Immature natural killer cell (primary cell): ENCODE measurements at regions not wholly inside any gene's neighbourhood (a gene's known extent, or its start where the extent isn't known, plus 50 kb on each side); places are given as distances from the start of the nearest gene placed in this dataset.

Experiments
- DNase-seq, 3 donors: peaks; one replicate each; pipeline ENCODE4 v3.0.0; 2022; ENCODE audit warnings: mixed read lengths in 1 of 3
- H3K27ac Mint-ChIP-seq, 6 donors: one replicate each; pipeline ENCODE4 v1.8.0; 2020; ENCODE audit warnings: mixed read lengths in 6 of 6, mild to moderate bottlenecking in 5 of 6, inconsistent platforms in 4 of 6, moderate library complexity in 3 of 6
- H3K27me3 Mint-ChIP-seq, 3 donors: one replicate each; pipeline ENCODE4 v1.8.0; 2020 to 2021; ENCODE audit warnings: low read depth in 3 of 3, mild to moderate bottlenecking in 3 of 3, mixed read lengths in 3 of 3, moderate library complexity in 3 of 3, inconsistent platforms in 1 of 3
- H3K36me3 Mint-ChIP-seq, 3 donors: one replicate each; pipeline ENCODE4 v1.8.0; 2020; ENCODE audit warnings: mixed read lengths in 3 of 3, inconsistent platforms in 2 of 3, mild to moderate bottlenecking in 2 of 3
- H3K4me1 Mint-ChIP-seq, 2 donors: one replicate each; pipeline ENCODE4 v1.8.0; 2020; ENCODE audit warnings: inconsistent platforms in 2 of 2, mild to moderate bottlenecking in 2 of 2, mixed read lengths in 2 of 2, moderate library complexity in 1 of 2
- H3K4me3 Mint-ChIP-seq, 5 donors: one replicate each; pipeline ENCODE4 v1.8.0; 2020; ENCODE audit warnings: mild to moderate bottlenecking in 5 of 5, mixed read lengths in 5 of 5, inconsistent platforms in 3 of 5, moderate library complexity in 3 of 5
- H3K9me3 Mint-ChIP-seq, 6 donors: one replicate each; pipeline ENCODE4 v1.8.0; 2020; ENCODE audit warnings: mild to moderate bottlenecking in 6 of 6, mixed read lengths in 6 of 6, inconsistent platforms in 4 of 6, moderate library complexity in 3 of 6

DNA sequence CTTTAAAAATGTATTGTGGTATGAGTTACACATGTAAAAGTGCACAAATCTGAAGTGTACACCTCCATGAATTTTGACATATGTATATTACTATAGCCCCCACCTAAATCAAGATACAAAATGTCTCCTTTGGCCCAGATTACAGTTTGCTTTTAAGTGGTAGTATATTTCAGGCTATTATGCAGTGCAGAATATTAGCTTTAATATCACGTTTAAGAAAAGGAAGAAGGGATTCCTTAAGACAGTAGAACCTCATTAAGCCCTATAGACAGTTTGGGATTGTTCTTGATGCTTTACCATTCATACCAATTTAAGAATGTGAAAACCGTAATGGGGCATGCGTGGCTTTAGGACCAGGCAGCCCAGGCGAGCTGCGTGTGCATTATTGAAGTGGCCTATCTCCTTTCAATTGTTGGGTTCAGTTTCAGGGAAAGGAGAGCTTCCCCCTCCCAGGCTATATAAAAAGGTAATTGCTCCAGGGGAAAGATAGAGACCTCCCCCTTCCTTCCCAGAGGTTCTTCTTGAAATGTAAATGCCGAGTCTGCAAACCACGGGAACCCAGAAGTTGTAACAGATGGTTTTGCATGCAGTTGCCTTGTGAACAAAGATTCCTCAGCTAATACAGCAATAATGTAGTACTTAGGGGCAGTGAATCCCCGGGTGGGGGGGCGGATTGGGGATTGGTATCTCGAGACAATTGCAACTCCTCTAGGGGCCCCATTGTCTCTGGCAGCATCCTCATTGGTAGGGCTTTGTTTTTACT is 106.1 kb downstream of the UCHL1 start:
- Mint-ChIP-seq H3K4me1 (no peaks in the 10 kb centered on the region), H3K4me3 (no peak overlapping the region), H3K9me3 (peaks cover 0 to 6% (median 0%) of the 10 kb centered on the region in 6 donors), H3K27ac (no peak overlapping the region), H3K27me3 (peaks cover 8 to 11% (median 11%) of the 10 kb centered on the region in 3 donors), H3K36me3 (no peaks in the 10 kb centered on the region)
- no peak for DNase-seq

DNA sequence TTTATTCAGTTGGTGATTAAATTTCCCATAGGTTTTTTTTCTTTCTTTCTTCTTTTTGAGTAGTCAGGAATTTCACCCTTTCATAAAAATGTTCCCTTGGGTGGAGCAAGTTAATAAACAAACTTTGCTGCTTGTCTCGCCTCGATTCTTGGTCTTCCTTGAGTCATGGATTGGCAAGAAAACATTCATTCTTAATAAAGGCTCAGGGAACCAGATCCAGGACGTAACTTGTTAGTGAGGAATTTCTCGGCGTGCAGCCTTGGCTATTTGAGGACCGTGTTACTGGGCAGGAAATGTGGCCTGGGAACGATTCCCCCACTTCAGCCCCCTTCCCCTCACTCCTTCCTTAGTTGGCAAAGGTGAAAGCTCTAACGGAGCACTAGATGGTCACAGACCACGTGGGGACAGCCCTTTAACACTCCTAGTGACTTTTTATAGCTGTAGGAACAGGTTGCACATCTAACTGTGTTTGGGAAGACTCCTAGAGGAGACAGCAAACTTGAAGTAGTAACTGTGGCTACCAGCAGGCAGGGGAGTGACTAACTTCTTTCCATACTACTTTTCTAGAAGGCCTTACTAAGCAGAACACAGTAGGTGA is 106.8 kb downstream of the UCHL1 start:
- Mint-ChIP-seq H3K4me3 (no peak overlapping the region), H3K4me1 (no peaks in the 10 kb centered on the region), H3K27me3 (peaks cover 9 to 11% (median 11%) of the 10 kb centered on the region in 3 donors), H3K9me3 (peaks cover 0 to 6% (median 0%) of the 10 kb centered on the region in 6 donors), H3K27ac (no peak overlapping the region), H3K36me3 (no peaks in the 10 kb centered on the region)
- no peak for DNase-seq

GRCh38 chr4:41364876-41365275 is 108.1 kb downstream of the UCHL1 start:
- Mint-ChIP-seq H3K27ac (no peak overlapping the region), H3K4me3 (no peak overlapping the region), H3K36me3 (no peaks in the 10 kb centered on the region), H3K9me3 (peaks cover 0 to 6% (median 0%) of the 10 kb centered on the region in 6 donors), H3K27me3 (peaks cover 7 to 9% (median 8%) of the 10 kb centered on the region in 3 donors), H3K4me1 (no peaks in the 10 kb centered on the region)
- no peak for DNase-seq

- Mint-ChIP-seq H3K9me3 (peaks cover 0 to 6% (median 0%) of the 10 kb centered on the region in 6 donors), H3K4me3 (no peak overlapping the region), H3K27me3 (peaks cover 6 to 9% (median 7%) of the 10 kb centered on the region in 3 donors), H3K27ac (no peak overlapping the region), H3K36me3 (no peaks in the 10 kb centered on the region), H3K4me1 (no peaks in the 10 kb centered on the region)
- DNase-seq, result no peak
Measured at GRCh38 chr4:41365681-41366080, 109.0 kb downstream of the UCHL1 start.

GRCh38 chr4:41366911-41367517 is 110.3 kb downstream of the UCHL1 start:
- H3K4me1 Mint-ChIP-seq, result no peaks in the 10 kb centered on the region
- no peaks in the 10 kb centered on the region for H3K36me3 Mint-ChIP-seq
- DNase-seq, result no peak
- H3K27ac Mint-ChIP-seq, result no peak overlapping the region
- peaks cover 0 to 8% (median 0%) of the 10 kb centered on the region in 6 donors for H3K9me3 Mint-ChIP-seq
- H3K27me3 Mint-ChIP-seq, result peaks cover 2 to 3% (median 3%) of the 10 kb centered on the region in 3 donors
- no peak overlapping the region for H3K4me3 Mint-ChIP-seq

GRCh38 chr4:41369680-41370079 is 113.0 kb downstream of the UCHL1 start:
- H3K9me3 Mint-ChIP-seq, result peaks cover 0 to 7% (median 2%) of the 10 kb centered on the region in 6 donors

DNA sequence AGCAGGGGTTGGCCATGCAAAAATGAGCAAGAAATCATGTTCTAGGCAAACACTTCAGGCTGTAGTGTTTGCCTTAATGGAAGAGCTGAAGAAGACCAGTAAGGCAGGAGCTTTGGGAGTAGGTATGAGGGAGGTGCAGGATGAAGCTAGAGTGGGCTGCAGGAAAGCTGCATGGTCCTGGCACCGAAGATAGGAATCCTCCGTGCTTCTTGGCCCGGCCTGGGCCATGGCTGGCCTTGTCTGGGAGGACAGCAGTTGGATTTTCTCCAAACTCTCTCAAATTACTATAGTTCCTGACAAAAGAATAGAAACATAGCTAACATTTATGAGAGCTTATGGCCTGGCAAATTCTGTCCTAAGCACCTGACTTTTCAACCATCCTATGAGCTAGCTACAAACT is 116.5 kb downstream of the UCHL1 start:
- Mint-ChIP-seq H3K4me3 (no peak overlapping the region), H3K36me3 (no peaks in the 10 kb centered on the region), H3K27me3 (peaks cover 0 to 3% (median 1%) of the 10 kb centered on the region in 3 donors), H3K9me3 (peaks cover 0 to 9% (median 2%) of the 10 kb centered on the region in 6 donors), H3K4me1 (no peaks in the 10 kb centered on the region), H3K27ac (peak overlapping the region in 1 of 6 donors; percentile 60)
- DNase-seq, result no peak

More at GRCh38 chr4:41369680-41370079, 113.0 kb downstream of the UCHL1 start:
- no peaks in the 10 kb centered on the region for H3K4me1 Mint-ChIP-seq
- no peak overlapping the region for H3K4me3 Mint-ChIP-seq
- no peak for DNase-seq
- peaks cover 1 to 3% (median 2%) of the 10 kb centered on the region in 3 donors for H3K27me3 Mint-ChIP-seq
- H3K27ac Mint-ChIP-seq, result no peak overlapping the region
- H3K36me3 Mint-ChIP-seq, result no peaks in the 10 kb centered on the region

DNA sequence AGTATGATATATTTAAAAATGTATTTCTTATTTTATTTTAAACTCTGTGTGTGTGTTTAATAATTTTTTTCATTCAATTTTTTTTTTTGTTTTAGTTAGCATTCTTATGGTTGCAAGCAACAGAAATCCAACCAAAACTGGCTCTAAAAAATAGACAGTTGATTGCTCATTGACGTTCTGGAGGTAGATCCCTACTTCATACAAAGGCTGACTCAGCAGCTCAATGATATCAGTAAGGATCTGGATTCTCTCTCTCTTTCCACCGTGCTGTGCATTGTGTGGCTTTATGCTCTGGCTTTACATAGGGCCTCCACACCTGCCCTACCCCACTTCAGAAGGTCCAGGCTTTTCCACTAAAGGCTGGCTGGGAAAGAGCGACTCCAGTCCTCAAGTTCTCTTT is 117.8 kb downstream of the UCHL1 start:
- no peaks in the 10 kb centered on the region for H3K4me1 Mint-ChIP-seq
- no peak overlapping the region for H3K4me3 Mint-ChIP-seq
- peaks cover 0 to 3% (median 0%) of the 10 kb centered on the region in 3 donors for H3K27me3 Mint-ChIP-seq
- H3K9me3 Mint-ChIP-seq, result peaks cover 0 to 22% (median 5%) of the 10 kb centered on the region in 6 donors
- H3K27ac Mint-ChIP-seq, result no peak overlapping the region
- H3K36me3 Mint-ChIP-seq, result no peaks in the 10 kb centered on the region
- DNase-seq, result no peak

DNA sequence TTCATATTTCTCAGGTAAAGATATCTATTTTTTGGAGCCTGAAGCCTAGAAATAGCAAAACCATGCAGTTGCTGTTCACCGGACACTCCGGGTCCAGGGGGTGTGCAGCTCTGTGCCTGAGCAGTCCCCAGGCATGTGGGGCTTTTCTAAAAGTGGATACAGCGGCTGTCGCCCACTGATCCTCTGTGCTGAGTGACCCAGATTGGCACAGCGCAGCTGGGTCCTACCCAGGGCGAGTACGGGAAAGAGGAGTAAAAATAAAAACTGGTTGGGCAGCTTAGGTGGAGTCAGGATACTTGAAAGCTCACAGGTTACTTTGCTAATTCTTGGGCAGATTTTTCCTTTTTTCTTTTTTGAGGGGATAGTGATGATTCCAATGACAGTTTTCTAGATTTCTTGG is 118.8 kb downstream of the UCHL1 start:
- Mint-ChIP-seq H3K4me1 (no peaks in the 10 kb centered on the region), H3K27ac (no peak overlapping the region), H3K36me3 (no peaks in the 10 kb centered on the region), H3K27me3 (no peaks in the 10 kb centered on the region), H3K9me3 (peaks cover 0 to 22% (median 5%) of the 10 kb centered on the region in 6 donors), H3K4me3 (no peak overlapping the region)
- no peak for DNase-seq

DNA sequence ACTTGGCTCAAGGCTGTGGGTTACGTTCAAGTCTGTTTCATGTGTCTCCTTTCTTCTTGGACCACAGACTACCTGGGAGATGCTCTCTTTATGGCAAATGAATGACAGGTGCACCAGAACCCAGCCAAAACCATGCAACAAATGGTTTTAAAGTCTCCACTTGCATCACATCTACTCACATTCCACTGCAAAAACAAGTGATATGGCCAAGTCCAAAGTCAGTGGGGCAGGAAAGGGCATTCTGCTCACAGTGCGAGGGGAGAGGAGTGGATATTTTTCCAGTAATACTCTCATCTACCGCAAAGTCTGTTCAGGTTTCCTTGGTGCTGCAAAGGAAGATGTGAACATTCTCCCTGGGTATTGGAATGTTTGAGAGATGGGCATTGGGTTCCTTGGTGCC is 120.5 kb downstream of the UCHL1 start:
- Mint-ChIP-seq H3K27me3 (peaks cover 0 to 2% (median 0%) of the 10 kb centered on the region in 3 donors), H3K9me3 (peaks cover 0 to 22% (median 3%) of the 10 kb centered on the region in 6 donors), H3K4me3 (no peak overlapping the region), H3K4me1 (no peaks in the 10 kb centered on the region), H3K27ac (no peak overlapping the region), H3K36me3 (no peaks in the 10 kb centered on the region)
- DNase-seq, result no peak

DNA sequence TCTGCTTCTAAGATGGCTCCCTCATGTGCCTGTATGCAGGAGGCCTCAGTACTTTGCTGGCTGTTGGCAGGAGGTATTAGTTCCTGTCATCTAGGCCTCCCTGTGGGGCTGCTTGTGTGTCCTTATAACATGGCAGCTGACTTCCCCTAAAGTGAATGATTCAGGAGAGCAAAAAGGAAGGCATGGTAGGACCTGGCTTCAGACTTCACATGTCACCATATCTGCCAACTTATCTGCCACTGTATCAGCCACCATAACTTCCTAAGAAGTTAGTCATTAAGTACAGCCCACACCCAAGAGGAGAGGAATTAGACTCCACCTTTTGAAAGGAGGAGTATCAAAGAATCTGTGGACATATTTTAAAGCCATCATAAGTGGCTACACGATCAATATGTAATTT is 122.5 kb downstream of the UCHL1 start:
- H3K27me3 Mint-ChIP-seq, result peaks cover 0 to 2% (median 0%) of the 10 kb centered on the region in 3 donors
- no peaks in the 10 kb centered on the region for H3K36me3 Mint-ChIP-seq
- no peak overlapping the region for H3K27ac Mint-ChIP-seq
- no peak for DNase-seq
- no peak overlapping the region for H3K4me3 Mint-ChIP-seq
- peaks cover 0 to 16% (median 1%) of the 10 kb centered on the region in 6 donors for H3K9me3 Mint-ChIP-seq
- no peaks in the 10 kb centered on the region for H3K4me1 Mint-ChIP-seq

GRCh38 chr4:41380511-41381157 is 123.9 kb downstream of the UCHL1 start:
- Mint-ChIP-seq H3K9me3 (peaks cover 0 to 16% (median 2%) of the 10 kb centered on the region in 6 donors), H3K27ac (no peak overlapping the region), H3K4me3 (no peak overlapping the region), H3K4me1 (no peaks in the 10 kb centered on the region), H3K36me3 (no peaks in the 10 kb centered on the region), H3K27me3 (peaks cover 0 to 2% (median 0%) of the 10 kb centered on the region in 3 donors)
- no peak for DNase-seq

- no peak overlapping the region for H3K27ac Mint-ChIP-seq
- no peaks in the 10 kb centered on the region for H3K4me1 Mint-ChIP-seq
- no peak overlapping the region for H3K4me3 Mint-ChIP-seq
- peaks cover 0 to 16% (median 2%) of the 10 kb centered on the region in 6 donors for H3K9me3 Mint-ChIP-seq
- no peaks in the 10 kb centered on the region for H3K36me3 Mint-ChIP-seq
- DNase-seq, result no peak
- peaks cover 0 to 2% (median 0%) of the 10 kb centered on the region in 3 donors for H3K27me3 Mint-ChIP-seq
Measured at GRCh38 chr4:41381384-41381783, 124.7 kb downstream of the UCHL1 start.

DNA sequence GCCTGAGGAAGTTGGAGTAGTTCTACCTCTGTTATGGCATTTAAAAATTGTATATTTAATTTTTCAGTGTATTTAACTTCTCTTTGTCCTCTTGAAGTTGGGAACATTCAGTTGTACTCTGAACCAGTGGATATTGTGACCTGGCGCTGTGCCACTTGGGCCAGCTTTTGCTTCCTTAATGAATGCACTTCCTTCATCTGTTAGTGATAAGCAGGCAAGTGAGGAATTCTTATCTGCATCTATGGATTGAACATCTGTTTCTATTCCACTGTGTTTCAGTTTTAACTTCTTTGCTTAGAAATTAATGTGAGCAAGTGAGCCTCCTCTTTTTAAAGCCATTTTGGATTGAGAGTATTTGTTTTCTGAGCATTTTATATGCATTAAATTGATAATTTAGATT is 128.3 kb downstream of the UCHL1 start:
- Mint-ChIP-seq H3K27ac (no peak overlapping the region), H3K4me1 (no peaks in the 10 kb centered on the region), H3K4me3 (no peak overlapping the region), H3K36me3 (no peaks in the 10 kb centered on the region), H3K27me3 (peaks cover 0 to 2% (median under 1%) of the 10 kb centered on the region in 3 donors), H3K9me3 (peaks cover 0 to 2% (median 0%) of the 10 kb centered on the region in 6 donors)
- DNase-seq, result no peak
